Fibroblast of skin of abdomen (primary cell): ENCODE measurements at regions not wholly inside any gene's neighbourhood (a gene's known extent, or its start where the extent isn't known, plus 50 kb on each side); places are given as distances from the start of the nearest gene placed in this dataset.

Experiments used
- DNase-seq: peaks from one replicate; pipeline ENCODE4 v3.0.0-alpha.2; 2013

DNA sequence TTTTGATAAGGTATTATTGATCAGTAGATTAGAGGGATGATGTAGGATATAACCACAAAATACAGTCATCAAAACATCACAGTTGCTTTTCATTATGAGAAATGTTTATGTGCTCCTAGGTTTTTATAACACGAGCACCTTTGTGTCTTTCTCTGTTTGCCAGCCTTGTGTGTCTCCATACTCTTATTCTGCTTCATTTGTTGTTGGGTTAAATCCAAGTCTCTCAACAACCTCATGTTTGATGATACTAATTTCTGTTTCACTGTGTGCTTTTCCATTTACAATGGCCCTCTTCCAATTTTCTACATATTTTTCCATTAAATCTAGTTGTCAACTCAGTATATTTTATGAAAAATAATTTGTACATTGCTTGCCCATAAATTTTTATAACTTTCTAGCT is 107.7 kb upstream of the POU2AF2 start:
- no peak for DNase-seq

- no peak for DNase-seq
Observed at GRCh38 chr11:111135778-111136570, 109.6 kb upstream of the POU2AF2 start.

- no peak for DNase-seq
Observed at GRCh38 chr11:111135101-111135500, 110.4 kb upstream of the POU2AF2 start.

DNA sequence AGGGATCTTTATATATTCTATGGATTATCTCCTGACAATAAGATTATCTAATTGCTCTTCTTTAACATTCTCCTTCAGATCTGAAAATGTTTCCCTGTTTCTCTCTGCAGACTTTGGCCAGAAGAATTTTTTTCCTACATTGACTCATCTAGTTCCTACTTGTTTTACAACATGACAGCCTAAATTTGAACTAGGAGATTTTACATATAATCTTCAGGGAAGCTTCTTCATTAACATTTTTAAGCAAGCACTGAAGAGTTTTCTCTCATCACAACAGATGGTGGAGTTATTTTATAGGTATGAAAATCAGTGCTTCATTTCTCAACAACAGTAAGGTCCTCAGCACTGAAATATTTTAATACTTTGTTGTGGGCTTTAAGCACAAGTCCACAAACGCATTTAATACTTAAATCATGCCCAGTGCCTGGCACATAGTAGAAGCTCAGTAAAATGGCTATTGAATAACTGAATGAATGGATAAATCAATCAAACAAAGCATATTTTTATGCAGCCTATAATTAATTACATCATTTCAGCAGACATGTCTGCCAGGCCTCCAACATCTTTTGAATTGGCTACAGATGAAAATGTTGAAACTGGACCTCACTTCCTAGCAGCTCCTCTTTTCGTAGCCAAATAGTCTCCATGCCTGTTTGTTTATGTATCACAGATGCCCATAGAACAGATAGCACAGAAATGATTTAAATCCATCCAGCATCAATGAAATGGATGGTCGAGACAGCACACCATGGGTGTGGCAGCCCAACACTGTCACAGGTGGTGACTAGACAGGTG is 117.3 kb upstream of the POU2AF2 start:
- no peak for DNase-seq

DNA sequence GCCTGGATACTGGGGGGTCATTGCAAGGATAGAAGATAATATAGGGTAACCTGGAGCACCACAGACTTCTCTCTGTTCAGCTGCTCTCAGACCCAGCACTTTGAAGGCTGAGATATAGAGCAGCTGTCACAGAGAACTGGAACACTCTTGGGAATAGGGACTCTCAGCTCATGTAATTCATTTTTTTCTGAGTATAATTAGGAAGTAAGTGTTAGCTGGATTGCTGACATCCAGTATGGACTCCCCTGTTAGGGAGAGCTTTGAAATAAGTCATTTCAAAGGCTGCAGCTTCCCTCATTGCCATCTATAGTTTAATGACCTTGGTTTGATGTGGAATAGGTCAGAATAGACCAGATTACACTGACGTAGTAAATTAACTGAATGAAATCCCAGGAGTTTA is 120.8 kb upstream of the POU2AF2 start:
- DNase-seq: no peak

DNA sequence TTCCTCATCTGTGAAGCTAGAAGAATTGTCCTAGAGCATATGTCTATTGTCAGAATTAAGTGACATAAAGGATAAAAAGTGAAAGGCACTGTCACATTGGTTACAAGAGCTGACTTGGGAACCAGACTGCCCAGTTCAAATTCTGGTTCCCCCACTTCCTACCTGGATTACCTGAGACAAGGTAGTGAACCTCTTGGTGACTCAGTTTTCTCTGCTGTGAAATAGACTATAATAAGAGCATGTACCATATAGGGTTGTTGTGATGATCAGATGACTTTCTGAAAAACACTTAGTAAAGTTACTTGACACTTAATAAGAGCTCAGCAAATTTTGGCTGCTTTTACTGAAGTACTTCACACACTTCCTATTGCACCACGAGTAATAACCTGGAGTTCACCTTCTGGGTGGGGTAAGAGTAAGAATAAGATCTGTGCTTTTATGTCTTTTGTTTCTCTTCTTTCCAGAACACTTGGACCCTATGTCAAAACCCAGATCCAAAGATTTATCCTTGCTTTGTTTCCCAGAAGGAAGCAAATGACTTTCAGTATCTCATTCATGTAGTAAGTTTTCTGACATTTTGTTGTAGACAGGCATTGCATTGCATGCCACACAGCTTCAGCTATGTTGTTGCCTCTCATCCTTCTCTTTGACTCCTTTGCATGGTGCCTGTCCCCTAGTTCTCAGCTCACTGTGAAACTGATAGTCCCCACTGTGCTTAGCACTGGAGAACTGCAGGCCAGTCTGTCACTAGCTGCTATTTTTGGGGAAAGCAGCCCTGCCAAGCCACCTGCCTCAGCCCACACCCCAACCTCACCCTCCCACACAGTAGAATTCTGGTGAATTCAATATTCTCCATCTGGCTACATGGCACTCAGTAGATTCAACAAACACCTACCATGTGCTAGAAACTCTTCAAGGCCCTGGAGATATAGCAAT is 121.8 kb upstream of the POU2AF2 start:
- no peak for DNase-seq

- no peak for DNase-seq
Observed at GRCh38 chr11:111120696-111121302, 124.7 kb upstream of the POU2AF2 start.

DNA sequence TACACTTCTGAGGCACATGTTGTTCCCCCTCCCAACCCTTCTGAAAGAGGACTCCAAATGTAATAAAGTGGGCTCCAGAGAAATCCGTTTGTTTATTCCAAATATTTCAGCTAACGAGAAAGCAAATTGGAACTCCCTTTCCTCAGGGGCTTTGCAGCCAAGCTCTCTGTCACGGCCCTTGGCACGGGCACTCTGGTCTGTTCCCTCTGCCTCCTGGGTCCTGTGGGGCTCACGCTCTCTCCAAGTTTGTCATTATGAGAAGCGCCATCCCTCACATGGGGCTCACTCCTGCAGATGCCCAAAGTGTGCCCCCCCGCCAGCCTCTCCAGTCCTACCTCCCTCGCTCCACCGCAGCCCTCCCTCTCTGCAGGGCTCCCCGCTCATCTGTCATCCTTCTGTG is 125.4 kb upstream of the POU2AF2 start:
- no peak for DNase-seq

DNA sequence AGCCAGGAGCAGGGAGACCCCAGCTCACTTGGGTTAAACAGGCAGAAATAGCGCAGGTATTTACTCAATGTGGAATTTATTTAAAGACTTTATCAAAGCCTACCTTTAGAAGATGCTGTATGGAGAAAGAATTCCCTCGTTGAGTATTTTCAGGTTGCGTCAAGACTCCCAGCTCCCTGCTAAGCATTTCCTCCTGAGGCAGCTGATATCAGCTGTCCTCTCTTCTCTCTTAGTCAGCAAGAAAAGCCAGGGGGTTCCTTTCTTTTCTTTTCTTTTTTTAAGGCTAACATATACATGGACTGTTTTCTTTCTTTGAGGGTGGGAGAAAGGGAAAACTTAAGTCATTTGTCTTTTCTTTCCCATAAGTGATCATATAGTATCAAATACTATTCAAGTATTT is 125.8 kb upstream of the POU2AF2 start:
- no peak for DNase-seq

GRCh38 chr11:111115890-111116289 is 129.6 kb upstream of the POU2AF2 start:
- DNase-seq: no peak

DNA sequence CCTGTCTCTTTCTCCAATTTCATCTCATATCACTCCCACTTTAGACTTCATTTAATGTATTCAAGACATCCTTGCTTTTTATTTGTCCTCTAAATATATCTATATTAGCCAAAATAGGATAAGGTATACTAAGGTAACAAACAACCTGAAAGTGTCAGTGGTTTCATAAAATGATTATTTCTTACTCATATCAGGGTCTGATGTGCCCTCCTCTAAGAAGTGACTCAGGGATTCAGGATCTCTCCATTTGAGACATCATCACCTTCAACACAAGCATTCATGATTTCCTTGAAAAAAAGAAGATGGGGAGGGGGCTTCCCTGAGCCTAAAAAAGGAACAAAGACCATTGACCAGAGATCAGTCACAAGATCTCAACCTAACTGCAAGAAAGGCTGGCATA is 131.4 kb upstream of the POU2AF2 start:
- DNase-seq: no peak

- no peak for DNase-seq
Observed at GRCh38 chr11:111112614-111113013, 132.9 kb upstream of the POU2AF2 start.

- DNase-seq: no peak
Observed at GRCh38 chr11:111107501-111107900, 138.0 kb upstream of the POU2AF2 start.

- no peak for DNase-seq
Observed at GRCh38 chr11:111106641-111107040, 138.9 kb upstream of the POU2AF2 start.

- DNase-seq: peak; percentile 31
Observed at GRCh38 chr11:111105566-111105965, 140.0 kb upstream of the POU2AF2 start.

DNA sequence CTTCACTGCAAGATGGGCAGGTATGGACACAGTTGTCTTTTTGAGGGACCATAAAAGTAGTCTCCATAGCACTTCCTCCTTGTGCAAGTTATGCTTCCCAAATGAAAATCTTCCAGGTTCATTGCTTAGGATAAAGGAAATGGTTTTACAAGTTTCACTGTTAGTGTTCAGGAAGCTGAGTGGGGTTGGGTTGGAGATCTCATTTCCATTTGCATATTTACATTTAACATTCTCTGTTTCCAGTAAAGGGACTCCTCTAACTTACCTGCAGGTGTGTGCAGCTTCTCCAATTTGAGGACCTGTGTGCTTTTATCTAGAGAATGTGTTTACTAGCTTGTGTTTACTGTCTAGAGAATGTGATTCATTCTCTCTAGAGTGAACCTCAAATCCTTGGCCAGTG is 141.3 kb upstream of the POU2AF2 start:
- no peak for DNase-seq

- peak; percentile 2 for DNase-seq
Observed at GRCh38 chr11:111101881-111102280, 143.6 kb upstream of the POU2AF2 start.

- DNase-seq: no peak
Observed at GRCh38 chr11:111099028-111099713, 146.4 kb upstream of the POU2AF2 start.

DNA sequence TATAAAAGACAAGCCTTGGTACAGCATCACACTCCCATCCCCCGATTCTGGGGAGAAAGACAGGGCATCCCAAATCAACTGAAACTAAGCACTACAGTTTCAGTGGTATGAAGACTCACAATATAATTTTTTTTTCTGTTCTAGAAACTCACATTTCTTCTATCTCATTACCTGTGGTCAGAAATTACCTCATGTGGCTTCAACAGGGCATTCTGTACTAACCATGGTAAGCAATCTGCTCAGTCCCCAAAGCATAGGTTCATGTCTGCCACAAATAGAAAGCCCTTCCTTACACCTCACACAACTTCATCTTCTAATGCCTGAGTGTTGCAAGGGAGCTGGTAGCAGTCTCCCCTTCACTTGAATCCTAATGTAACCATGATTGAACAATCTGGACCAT is 147.4 kb upstream of the POU2AF2 start:
- DNase-seq: no peak

- peak; percentile 49 for DNase-seq
Observed at GRCh38 chr11:111097191-111097590, 148.3 kb upstream of the POU2AF2 start.

- no peak for DNase-seq
Observed at GRCh38 chr11:111095327-111095726, 150.2 kb upstream of the POU2AF2 start.

GRCh38 chr11:111093061-111093460 is 152.5 kb upstream of the POU2AF2 start:
- no peak for DNase-seq
